Kasumi-1 (cell line): ENCODE measurements at regions not wholly inside any gene's neighbourhood (a gene's known extent, or its start where the extent isn't known, plus 50 kb on each side); places are given as distances from the start of the nearest gene placed in this dataset.
"Not testable (repeated sequence)": the region's sequence is repeated elsewhere in the genome, so short reads cannot be mapped to it uniquely, and the experiment has no call there.

ENCODE experiments used
- DNase-seq, 2 experiments: peaks; one replicate each; lab custom pipeline; 2025; lab: John Stamatoyannopoulos, UW

- DNase-seq = no peak
Observed at GRCh38 chr10:109275960-109276359, 647.4 kb downstream of the XPNPEP1 start.

GRCh38 chr10:109274681-109275080, 648.6 kb downstream of the XPNPEP1 start:
- DNase-seq = no peak

DNA sequence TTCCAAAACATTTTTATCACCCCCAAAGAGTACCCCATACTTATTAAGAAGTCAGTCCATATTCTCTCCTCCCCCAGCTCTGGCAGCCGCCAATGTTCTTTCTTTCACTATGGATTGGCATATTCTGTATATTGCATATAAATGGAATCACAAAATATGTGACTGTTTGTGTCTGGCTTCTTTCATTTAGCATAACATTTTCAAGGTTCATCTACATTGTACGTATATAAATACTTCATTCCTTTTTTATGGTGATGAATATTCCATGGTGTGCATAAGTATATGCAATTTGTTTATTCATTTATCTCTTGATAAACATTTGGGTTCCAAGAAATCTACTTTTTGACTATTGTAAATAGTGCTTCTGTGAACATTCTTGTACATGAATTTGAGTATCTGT, 653.1 kb downstream of the XPNPEP1 start:
- no peak for DNase-seq

DNA sequence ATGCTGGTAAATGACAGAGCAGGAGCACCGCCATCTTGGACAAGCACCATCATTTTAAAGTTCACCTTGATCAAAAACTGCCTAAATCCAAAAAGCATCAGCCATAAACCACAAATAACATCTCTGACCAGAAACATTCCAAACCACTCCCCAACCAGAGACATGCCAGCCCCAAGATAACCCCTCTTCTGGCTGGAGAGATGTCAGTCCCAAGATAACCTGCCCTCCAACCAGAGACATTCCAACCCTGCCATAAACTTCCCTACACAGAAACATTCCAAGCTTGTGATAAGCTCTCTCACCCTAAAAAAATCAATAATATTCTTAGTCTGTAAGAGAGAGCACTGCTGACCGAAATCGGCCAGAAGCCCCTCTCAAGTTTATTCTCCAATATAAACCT, 659.3 kb downstream of the XPNPEP1 start:
- no peak for DNase-seq

DNA sequence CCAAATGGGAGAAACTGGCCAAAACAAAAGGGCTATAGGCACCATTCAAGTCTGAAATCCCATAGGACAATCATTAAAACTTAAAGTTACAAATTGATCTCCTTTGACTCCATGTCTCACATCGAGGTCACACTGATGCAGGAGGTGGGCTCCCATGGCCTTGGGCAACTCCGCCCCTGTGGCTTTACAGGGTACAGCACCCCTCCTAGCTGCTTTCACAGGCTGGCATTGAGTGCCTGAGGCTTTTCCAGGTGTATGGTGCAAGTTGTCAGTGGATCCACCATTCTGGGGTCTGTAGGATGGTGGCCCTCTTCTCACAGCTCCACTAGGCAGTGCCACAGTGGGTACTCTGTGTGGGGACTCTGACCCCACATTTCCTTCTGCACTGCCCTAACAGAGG, 662.1 kb downstream of the XPNPEP1 start:
- DNase-seq = no peak

DNA sequence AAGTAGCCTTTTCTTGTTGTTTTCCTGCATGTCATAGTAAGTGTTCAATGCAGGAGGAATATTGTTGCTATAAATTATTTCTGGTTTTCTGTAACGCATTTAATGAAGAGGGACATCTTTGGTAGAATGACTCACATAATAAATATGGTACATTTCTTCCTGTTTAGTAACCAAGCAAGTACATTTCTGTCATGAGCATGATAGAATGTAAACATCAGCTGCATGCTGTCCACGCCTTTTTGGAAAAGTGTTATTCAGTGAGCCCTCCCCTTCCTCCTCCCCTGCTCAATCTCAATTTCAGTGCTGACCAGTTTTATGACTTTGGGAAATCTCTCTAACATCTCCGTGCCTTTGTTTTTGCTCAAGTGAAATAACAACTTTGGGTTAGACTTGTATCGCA, 664.0 kb downstream of the XPNPEP1 start:
- no peak for DNase-seq

DNA sequence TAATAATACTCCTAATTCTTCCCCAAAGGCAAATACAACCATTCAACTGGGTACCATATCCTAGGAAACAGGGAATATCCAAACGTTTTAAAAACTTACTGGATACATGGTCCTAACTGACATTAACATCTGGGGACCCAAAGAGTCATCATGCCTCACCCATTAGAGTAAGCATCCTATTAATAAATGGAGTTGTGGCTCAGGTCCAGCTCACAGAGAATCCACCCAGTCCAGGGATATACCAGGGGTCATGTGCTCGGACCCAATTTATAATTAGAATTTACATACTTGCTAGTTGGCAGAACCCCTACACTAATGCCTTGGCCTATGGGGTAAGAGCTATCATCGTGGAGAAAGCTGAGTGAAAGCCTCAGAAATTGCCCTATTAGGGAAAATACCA, 670.0 kb downstream of the XPNPEP1 start:
- no peak for DNase-seq

- no peak for DNase-seq
Observed at GRCh38 chr10:109250152-109250551, 673.2 kb downstream of the XPNPEP1 start.

GRCh38 chr10:109247814-109248213, 675.5 kb downstream of the XPNPEP1 start:
- DNase-seq = no peak

DNA sequence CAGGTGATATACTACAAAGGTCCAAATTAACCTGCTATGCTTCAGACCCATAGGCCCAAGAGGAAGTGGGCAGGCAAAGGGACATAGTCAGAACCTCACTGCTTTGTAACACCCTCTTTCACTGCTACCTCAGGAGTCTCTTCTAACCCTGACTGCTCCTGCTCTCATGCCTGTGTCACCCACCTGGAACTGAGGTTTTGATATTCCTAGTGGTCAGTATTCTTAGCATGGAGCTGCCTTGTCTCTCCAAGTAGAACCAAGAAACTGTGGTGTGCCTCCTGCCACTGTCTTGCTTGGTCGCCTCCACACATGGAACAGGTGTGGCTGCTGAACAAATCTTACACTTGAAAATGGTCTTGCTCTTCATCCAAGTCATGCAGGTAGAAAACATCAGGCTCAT, 677.5 kb downstream of the XPNPEP1 start:
- DNase-seq = no peak

DNA sequence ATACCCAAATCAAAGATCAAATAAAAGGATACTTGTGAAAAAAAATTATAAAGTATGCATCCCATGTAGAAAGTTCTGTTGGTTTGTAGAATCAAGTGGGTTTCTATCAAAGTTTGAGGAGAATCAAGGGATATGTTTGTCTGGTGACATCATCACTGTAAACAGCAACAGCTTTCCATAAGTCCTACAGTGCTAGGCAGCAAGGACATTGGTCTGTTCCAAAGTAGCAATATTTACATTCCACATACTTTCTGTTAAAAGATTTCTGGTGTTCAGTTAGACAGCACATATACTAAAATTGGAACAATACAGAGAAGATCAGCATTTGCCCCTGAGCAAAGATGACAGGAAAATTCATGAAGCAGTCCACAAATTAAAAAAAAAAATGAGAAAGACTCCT, 683.9 kb downstream of the XPNPEP1 start:
- no peak for DNase-seq

DNA sequence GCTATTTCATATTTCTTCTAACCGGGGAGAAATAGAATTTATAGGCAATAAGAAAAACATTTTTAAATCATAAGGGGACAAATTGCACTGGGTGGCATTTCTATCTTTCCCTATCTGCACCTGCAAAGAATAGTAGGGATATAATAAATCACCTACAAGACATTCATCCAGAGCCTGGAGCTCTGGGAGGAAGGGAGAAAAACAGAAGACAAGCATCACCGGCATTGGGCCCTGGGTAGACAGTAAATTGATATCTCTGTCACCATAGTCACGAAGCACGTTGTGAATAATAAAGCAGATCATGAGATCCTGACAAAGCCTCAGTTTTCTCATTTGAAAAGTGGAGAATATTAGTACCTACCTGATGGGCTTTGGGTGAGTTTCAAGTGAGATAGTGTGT, 685.6 kb downstream of the XPNPEP1 start:
- DNase-seq = no peak

DNA sequence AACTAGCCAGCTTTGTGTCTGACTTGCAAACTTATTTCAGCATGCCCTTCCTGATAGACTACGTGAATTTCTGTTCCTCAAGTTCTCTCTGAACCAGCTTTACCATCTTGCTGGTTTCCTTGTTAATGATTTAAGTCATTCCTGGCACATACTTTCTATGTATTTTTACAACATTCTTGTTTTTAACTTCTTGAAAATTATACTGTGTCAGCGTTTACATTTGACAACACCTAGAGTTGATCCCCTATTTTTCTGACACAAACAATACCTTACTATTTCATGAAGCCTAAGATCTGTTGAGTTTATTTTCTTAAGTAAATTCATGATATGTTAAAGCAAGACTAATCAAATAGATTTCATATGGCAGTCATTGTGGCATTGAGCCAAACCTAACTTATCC, 686.3 kb downstream of the XPNPEP1 start:
- no peak for DNase-seq

GRCh38 chr10:109223533-109223932, 699.8 kb downstream of the XPNPEP1 start:
- DNase-seq = not testable (repeated sequence)

DNA sequence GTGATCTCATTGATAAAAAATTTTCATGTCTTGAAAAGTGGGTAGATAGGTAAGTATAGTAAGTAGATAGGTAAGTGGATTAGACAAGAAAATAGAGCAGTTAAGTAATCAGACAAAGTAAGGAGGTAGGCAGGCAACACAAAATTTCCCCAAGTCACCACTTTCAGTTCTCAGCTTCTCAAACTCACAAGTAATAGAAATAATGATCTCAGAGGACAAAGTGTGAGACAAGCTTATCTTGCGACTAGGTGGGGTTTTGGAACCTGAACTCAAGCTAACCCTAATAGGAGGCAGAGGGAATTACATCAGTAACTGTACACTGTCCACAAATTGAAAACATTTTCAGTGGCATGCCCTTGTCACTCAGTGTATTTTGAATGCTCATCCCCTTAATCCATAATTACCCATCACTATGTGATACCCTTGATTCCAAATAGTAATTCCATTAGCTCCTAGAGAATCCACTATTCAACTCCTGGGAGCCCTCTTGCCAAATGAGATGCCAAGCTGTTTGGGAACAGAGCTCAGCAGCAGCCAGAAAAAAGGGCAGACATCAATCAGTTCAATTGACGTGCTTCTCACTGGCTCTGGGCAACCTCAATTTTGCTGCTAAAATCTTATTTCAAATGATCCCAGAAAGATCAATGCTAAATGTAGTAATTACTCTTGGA, 703.2 kb downstream of the XPNPEP1 start:
- DNase-seq = no peak

GRCh38 chr10:109218207-109218606, 705.1 kb downstream of the XPNPEP1 start:
- no peak for DNase-seq

DNA sequence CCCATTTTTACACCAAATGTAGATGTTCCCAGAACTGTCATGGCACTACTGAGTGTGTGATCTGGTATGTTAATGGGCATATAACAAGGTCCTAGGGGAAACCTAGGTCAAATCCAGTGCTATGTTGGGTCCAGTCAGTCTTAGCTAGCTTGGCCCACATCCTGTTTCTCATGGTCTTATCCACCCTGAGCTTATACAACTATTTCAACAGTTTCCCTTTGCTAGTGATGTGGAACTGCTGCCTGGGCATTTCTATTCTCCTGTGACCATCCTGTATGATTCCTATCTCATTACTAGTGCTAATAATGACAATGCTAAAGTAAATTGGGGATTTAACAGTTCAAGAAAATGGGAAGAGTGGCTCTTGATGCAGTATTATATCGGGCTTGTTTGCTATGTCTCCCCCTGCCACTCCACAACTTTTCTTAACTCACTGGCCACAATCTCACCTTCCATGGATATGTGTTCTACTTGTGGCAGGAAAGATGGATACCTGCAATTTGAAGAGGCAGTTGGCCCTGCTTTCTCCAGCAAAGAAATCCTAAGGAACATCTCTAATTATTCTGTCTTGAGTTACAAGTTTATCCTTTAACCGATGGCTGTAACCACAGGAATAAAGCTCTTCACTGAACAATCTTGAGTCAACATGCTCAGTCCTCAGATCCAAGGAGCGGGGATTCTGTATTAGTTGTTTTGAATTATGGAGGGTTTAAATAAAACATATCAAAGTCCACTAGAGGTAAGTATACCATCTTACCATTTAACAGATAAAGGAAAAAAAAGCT, 707.8 kb downstream of the XPNPEP1 start:
- no peak for DNase-seq

- DNase-seq = not testable (repeated sequence)
Observed at GRCh38 chr10:109214891-109215290, 708.4 kb downstream of the XPNPEP1 start.

GRCh38 chr10:109207361-109207760, 716.0 kb downstream of the XPNPEP1 start:
- no peak for DNase-seq

DNA sequence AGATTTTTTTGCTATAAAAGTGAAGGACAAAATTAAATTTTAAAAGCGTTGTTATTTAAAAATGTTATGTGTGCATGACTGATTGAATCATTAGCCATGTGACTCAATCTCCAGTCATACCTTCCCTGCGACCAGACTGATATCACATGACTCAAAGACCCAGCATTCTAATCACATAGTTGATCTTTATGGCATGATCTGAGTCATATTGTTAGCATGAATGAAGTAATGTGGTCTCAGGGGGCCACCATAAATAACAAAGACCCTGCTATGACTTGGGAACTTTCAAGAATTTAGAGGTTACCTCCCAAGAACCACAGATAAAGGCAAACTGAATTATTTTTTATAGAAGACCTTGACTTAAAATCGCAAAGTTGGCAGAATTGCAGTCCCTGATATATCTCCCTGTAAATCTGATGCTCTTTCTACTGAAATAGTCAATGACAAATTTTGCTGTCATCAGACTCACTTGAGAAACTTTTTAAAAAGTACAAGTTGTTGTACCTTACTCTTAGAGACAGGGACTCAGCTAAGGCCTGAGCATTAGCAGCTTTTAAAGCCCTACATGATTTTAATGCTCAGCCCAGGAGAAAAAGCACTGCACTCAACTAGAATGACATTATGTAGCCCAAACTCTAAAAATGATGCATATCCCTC, 717.3 kb downstream of the XPNPEP1 start:
- no peak for DNase-seq

DNA sequence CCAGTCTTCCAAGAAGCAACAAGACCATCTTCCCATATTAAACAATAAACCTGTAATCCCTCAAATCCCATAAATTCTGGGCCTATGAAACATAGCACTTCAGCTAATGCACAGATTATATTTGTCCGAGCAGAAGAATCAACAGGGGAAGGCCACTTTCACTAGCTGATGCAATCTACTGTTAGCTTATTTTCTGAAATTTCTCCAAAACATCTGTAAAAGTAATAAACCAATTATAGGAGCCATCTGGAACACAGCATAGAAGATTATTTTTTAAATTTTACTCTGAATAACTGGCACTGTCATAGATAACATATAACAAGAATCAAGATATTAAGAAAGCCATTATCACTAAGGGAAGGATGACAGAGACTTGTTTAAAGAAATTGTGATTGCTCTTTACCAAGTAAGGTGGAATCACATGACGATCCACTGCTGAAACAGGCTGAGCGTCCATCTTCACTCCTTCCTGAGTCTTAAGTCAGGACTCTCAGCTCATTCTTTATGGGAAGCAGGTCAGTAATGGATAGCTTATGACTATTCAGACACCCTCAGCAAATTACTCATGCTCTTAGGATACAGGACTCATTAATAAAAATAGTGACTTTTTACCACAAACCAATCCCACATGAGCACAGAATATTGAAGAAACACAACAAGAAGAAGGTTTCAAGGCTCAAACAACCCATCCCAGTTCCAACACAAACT, 719.5 kb downstream of the XPNPEP1 start:
- no peak for DNase-seq

DNA sequence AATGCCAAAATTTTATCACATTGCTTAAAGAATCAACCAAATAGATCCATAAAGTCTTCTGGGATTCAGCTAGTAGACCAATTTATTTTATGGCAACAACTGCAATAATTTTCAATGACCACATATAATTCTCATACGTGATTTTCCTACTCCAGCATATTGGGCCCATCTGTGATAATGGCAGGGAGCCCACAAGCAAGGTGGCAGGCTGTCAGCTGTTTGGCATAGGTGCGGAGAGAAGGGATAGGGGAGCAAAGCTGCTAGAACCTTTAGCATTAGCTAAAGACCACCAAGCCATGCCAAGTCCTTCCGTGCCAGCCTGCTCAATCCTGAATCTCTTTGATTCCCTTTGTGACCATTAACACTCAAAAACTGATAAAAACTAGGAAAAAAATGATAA, 721.2 kb downstream of the XPNPEP1 start:
- no peak for DNase-seq

DNA sequence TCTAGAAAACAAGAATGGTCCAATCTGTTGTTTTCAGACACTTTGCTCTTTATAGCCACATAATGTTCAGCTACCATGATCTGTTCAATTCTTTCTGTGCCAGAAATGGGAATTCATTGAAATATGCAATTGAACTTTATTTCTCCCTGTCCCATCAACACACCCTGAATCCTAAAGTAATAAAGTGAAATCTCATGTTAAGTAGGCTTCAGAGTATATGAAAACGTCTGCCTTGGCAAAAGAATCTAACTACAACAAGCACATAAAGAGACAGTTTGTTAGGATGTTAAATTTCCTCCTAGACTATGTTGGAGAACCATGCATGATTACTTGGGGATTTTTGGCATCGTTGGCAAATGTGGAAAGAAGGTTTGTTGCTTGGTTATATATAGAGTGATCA, 722.7 kb downstream of the XPNPEP1 start:
- DNase-seq = no peak
